Inflammatory macrophage treated with lipopolysaccharide for 1 hour (primary cell): ENCODE measurements at regions not wholly inside any gene's neighbourhood (a gene's known extent, or its start where the extent isn't known, plus 50 kb on each side); places are given as distances from the start of the nearest gene placed in this dataset.
A peak's percentile ranks its signal among the peaks of the same experiment; 100 is the strongest.
"Not testable (repeated sequence)": the region's sequence is repeated elsewhere in the genome, so short reads cannot be mapped to it uniquely, and the experiment has no call there.

Source experiments
- DNase-seq, 2 donors: peaks; one replicate each; pipeline ENCODE4 v3.0.0-alpha.2; 2020 to 2022

DNA sequence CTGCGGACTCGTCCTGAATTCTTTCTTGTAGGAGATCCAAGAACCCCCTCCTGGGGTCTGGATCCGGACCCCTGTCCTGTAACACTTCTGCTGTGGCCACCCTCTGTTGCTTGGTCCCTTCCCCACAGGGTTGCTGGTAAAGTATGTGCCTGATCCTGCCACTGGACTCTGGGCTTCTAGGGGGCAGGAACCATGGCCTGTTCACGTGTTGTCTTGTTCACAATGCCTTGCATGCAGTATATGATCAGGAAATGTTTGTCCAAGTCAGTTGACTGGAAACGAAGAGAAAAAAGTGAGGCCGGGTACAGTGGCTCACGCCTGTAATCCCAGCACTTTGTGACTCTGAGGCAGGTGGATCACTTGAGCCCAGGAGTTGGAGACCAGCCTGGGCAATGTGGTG lies 139.3 kb upstream of the ALDH1B1 start:
- DNase-seq, result no peak

DNA sequence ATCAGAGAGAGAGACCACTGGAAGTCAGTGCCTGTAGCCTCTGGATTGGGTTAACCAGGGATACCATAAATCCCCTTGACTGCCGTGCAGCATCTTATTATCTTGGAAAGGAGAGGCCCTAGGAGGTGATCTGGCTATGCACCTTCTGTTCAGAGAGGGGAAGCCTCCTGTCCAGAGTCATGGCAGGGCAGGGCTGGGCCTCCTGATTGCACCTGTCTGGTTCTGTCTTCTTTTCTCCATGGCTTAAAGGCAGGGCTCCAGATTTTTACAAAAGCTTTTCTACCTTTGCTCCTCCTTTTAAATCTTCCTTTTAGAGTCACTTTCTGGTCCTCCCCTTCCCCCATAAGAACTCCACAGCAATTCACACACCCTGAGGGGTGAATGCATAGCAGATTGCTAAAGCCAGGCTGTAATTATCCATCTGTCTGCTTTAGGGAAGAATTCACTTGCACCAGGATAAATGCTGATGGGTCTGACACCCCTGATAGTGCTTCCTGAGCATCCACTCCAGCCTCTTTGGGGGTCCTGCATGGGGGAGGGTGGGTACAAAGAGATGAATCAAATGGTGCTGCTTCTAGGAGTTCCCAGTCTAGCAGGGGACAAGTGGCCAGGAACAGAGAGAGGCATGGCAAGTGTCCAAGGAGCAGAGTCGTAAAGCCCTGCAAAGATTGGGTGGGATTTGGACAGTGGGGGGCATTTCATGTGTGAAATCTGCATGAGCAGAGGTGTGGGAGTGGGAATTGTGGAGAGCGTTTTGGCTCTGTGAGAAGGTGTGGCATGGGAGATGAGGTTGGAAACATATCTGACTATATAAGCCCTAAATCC lies 141.3 kb upstream of the ALDH1B1 start:
- DNase-seq, result no peak

GRCh38 chr9:38250279-38251035 lies 142.0 kb upstream of the ALDH1B1 start:
- no peak for DNase-seq

DNA sequence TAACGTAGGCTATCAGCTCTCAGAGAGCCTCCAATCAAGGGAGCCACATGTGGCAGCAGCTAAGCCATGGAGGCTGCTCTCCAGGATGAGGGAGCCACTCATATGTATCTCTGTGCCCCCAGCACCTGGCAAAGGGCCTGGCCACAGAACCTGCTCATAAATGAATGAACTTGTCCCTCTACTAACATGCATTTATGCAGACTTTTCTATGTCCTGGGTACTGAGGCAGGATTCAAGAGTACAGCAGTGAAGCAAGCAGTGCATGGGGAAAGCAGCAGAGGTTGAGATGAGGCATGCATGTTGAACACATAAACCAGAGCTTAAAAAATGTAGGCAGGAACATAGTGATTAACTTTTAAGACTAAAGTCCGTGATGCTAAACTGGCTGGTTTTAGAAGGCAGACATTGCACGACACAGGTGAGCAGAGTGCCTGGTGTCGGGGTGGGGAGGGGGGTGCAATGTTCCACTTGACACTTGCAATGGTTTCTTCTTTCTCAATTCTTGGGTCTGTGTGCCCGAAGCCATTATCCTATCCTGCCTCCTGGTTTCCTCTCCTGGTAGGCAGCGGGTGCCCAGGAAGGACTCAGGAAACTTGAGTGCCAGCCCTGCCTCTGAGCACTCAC lies 142.8 kb upstream of the ALDH1B1 start:
- no peak for DNase-seq

GRCh38 chr9:38249049-38249448 lies 143.5 kb upstream of the ALDH1B1 start:
- DNase-seq, result no peak

DNA sequence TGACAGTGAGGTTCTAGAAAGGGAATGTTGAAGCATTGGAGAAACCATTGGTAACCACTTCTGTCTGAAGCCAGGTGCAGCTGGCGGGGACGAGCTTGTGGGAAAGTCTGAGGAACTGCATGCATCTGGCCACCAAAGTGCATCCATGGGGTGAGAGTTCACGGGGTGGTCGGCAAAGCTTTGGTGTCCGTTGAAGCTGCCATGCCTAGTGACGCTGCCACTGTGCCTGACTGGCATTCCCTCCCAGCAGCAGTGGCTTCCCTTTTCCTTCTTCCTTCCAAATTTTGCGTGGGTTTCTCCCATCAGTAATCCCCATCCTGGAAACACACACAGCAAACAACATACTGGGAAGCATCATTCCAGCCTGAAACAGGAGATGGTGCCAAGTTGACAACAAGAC lies 145.7 kb upstream of the ALDH1B1 start:
- no peak for DNase-seq

DNA sequence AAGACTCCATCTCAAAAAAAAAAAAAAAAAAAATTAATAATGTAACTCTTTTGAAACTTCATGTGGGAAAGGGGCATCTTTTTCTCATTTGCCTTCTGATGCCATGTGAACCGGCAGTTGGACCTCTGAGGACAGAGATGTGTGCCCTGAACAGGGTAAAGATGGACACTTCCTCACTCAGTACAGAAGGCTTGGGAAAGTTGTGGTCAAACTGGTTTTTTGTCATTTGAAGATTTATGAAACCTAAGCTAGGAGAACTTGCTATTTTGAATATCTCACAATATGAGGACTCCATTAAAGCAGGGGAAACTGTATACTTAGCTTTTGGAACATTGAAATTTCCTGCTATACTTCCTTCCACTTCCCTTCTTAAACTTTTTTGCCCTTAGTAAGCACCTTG lies 147.5 kb upstream of the ALDH1B1 start:
- DNase-seq, result no peak

DNA sequence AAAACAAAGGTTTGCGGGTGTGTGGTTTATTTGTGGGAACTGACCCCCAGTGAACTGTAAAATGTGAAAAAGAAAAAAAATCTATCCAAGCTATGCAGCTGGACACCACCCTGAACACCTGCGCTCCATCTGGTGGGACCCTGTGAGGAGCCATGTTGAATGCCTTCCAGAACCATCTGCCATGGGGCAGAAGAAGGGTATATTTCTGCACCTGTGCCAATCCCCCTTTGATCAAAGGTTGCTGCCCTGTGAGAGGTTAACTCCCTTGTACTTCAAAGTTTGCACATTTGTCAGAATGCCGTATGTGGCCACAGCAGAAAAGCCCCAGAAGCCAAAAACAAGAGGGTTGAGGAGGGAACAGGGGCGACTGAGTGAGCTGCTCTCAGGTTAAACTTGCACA lies 148.5 kb upstream of the ALDH1B1 start:
- no peak for DNase-seq

DNA sequence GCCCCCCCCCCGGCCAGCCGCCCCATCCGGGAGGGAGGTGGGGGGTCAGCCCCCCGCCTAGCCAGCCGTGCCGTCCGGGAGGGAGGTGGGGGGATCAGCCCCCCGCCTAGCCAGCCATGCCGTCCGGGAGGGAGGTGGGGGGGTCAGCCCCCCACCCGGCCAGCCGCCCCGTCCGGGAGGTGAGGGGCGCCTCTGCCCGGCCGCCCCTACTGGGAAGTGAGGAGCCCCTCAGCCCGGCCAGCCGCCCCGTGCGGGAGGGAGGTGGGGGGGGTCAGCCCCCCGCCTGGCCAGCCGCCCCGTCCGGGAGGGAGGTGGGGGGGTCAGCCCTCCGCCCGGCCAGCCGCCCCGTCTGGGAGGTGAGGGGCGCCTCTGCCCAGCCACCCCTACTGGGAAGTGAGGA lies 150.4 kb upstream of the ALDH1B1 start:
- not testable (repeated sequence) for DNase-seq

DNA sequence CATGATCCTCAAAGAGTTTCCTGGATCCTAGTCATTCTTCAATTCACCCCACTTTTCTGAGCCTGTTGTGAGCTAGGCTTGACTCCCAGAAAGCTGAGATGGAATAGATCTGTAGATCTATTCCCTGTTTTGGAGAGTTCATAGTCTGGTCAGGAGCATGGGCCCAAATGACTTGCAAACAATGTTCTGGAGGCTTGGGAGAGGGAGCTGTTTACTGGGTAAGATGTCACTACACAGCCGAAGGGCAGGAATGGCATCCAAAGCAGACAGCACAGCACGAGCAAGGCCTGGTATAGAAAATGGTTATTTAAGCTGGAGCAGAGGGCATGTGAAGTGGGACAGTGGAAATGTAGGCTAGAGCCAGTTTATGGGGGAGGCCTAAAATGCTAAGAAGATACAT lies 152.5 kb upstream of the ALDH1B1 start:
- DNase-seq, result no peak

DNA sequence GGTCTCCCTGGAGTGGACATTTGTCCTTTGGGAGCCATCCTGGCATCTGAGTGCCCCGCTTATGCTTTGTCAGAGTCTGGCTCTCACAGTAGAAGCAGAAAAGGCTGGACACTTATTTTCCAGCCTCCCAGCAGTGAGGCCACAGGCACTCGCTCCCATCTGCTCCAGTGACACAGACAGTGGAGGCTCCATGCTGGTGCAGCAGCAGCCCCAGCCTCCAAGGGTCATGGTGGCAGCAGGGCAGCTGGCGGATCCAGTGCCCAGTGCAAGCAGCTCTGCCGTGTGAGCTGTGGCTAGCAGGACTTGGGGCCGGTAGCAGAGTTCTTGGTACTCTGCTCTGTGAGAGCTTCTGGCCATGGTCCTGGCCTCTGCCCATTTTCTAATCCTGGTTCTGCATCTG lies 157.3 kb upstream of the ALDH1B1 start:
- DNase-seq, result no peak

DNA sequence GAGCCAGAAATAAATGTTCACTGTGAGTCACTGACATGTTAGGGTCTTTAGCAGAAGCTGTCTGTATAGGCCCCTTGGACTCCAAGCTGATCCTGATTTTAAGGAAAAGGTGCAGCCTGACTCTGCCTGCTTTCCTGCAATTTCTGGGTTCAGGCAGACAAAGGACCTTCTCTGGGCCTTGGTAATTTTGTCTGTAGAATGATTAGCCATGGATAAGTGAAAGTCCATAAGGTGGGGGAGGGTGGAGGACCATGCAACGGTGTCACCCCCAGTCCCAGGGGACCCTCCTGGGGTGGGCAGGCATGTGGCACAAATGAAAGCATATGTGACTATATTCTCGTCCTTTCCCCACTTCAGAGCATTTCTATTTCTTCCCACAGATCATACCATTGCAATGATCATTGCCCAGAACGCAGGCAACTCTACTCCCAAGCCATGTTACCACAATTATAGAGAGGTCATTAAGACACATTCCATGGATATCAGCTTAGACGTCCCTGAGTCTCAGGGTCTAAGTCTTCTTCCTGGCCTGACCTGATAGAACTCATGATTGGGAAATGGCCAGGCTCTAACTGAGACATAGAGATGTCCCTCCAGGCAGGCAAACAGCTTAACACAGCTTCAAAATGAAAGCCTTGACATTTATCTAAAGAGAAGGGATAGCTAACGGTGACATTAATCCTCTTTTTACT lies 157.9 kb upstream of the ALDH1B1 start:
- no peak for DNase-seq

- DNase-seq, result no peak
Observed at GRCh38 chr9:38233796-38234355, 158.6 kb upstream of the ALDH1B1 start.

DNA sequence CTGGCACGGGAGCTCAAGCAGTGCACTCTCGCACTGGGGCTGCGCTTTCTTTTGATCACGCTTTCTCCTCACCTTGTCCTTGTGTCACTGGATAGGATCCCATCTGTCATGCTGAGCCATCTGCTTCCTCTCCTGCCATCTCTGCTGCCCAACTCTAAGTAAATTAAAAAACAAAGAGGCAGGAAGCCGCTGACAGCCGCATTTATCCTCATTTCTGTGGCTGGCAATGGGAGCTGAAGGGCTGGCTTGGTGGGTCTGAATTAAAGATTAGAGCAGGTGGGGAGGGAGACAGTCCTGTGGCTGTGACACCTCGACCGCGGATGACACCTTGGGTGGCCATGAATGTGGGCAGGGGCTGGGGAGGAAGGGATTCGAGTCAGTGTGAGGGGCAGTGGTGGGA lies 159.2 kb upstream of the ALDH1B1 start:
- no peak for DNase-seq

DNA sequence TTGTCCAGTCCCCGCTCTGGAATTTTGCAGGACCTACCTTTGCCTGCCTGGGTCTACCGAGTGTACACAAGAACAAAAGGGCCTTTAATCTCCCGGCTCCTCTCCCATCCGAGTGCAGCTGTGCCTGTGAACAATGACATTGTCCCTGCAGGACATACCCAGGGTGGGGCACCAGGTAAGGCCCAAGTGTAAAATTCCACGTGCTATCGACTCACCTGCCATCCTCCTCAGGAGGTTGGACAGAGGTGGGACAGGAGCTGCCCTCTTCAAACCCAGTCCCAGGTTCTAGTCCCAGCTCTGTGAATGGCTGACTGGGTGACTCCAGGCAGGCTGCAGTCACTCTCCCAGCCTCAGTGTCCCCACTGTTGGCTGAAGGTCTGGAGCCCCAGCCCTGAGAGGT lies 159.6 kb upstream of the ALDH1B1 start:
- no peak for DNase-seq

- no peak for DNase-seq
Observed at GRCh38 chr9:38229504-38230155, 160.6 kb upstream of the SHB start.

GRCh38 chr9:38229104-38229500 lies 160.1 kb upstream of the SHB start:
- DNase-seq, result no peak

DNA sequence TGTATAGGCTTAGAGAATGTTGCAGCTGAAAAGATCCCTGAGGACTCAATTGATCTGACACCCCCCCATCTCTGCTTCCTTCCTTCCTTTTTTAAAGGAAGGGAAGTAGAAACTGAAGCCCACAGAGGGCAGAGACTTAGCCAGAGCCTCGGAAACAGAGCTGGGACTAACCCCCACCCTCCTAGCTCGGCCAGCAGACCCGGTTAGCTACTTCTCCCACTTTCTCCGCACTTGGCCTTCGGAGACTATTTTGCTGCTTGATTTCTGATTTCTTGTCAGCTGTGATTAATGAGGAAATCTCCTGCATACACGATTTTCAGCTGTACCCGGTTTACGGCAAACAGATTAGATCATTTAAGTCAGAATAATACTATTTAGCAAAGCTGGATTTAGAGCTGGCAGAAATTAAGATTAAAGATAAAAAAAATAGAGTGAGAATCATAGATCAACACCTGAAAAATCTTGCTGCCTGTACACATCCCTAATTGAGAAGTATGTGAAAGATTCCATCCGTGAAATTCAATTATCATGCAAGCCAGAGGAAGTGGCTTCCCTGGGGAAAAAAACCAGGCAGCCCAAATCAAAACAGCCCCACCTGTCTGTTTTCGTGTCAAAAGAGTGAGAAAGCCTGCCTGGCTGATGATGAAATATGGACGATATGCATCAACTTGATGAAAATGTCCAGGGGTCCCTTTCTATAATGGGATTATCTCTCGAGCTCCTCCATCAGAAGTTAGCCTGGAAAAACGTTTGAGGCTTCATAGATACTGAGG lies 159.5 kb upstream of the SHB start:
- no peak for DNase-seq

DNA sequence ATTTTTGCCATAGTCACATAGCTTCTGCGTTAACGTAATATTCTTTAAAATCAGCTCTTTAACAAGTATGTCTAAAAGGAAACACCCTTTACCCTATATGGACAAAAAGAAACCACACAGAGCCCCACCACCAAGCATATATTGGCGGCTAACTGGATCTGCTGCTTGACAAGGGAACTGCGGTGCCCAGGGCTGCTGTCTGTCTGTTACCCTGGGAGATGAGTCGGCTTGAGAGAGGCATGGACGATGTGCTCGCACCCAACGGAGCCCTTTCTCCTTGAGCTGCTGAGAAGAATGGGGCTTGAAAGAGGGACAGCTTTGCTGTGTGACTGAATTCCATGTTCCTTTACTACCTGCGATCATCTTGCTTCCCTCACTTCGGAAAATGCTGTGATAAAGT lies 158.6 kb upstream of the SHB start:
- DNase-seq, result peak in 1 of 2 donors; percentile 8

DNA sequence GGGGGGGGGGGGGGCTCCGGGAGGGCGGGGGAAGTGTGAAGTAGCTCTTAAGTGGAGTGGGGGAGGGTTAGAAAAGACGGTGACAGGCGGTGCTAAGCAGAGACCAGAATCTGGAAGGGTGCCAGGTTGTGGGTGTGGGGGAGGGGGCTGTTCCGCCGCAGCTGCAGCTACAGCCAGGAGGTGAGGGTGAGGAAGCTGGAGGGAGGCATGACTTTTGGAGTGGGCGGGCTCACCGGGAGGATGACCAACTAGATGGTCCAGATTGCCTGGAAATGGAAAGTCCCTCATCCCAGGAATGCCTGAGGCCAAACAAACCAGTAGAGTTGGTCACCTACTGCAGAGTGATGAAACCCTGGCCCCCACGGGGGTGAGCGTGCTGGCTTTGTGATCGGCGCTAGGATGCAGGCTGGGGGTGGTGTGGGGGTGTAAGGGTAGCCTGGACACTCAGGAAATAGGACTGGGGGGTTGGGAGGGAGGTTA lies 158.1 kb upstream of the SHB start:
- peak; percentile 56 to 87 for DNase-seq

DNA sequence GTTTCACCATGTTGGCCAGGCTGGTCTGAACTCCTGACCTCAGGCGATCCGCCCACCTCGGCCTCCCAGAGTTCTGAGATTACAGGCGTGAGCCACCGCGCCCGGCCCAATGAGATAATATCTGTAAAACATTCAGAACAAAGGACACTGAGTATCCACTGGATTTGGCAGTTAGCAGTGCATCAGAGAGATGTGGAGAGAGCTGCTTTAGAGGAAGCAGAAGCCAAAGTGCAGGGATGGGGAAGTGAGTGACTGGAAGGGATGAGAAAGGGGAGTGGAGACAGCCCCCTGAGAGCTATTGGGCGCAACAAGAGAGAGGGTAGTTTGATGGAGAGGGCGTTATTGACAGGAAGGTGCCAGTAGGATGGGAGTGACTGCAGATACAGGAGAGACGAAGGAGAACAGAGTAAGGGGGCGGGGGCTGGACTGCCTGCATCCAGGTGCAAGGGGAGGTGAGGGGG lies 157.5 kb upstream of the SHB start:
- peak; percentile 34 to 57 for DNase-seq
